CD14-positive monocyte (primary cell): ENCODE measurements at regions not wholly inside any gene's neighbourhood (a gene's known extent, or its start where the extent isn't known, plus 50 kb on each side); places are given as distances from the start of the nearest gene placed in this dataset.

Experiments used
- DNase-seq, 3 donors: peaks; one replicate each; pipeline ENCODE4 v3.0.0-alpha.2; 2011 to 2022
- H2AFZ ChIP-seq: 2 replicates; pipeline ENCODE4 v1.6.0; 2012; ENCODE audit warnings: mild to moderate bottlenecking, low read depth, low read length, inconsistent platforms; ENCODE audit not compliant: insufficient read depth, poor library complexity, severe bottlenecking
- H3K27ac ChIP-seq, 2 donors: 1 replicate in 1 of 2; 2 replicates in 1 of 2; pipeline ENCODE4 v1.5.1; 2012 to 2013; ENCODE audit warnings: low read length in 2 of 2, control low read depth in 1 of 2, inconsistent platforms in 1 of 2, low read depth in 1 of 2, mild to moderate bottlenecking in 1 of 2
- H3K27me3 ChIP-seq, 2 donors: one replicate each; pipeline versions ENCODE4 v1.6.0 to v1.6.1; 2011 to 2013; ENCODE audit warnings: low read length in 2 of 2; ENCODE audit not compliant: control insufficient read depth in 2 of 2, insufficient read depth in 2 of 2
- H3K36me3 ChIP-seq, 2 donors: replicated peaks in 1 of 2; 1 replicate in 1 of 2; 2 replicates in 1 of 2; pipeline versions ENCODE4 v1.5.1 to v1.6.1; 2012 to 2013; ENCODE audit warnings: low read length in 2 of 2, control low read depth in 1 of 2, inconsistent platforms in 1 of 2, mild to moderate bottlenecking in 1 of 2; ENCODE audit not compliant: insufficient read depth in 2 of 2, control insufficient read depth in 1 of 2
- H3K4me1 ChIP-seq, 2 donors: 1 replicate in 1 of 2; 2 replicates in 1 of 2; pipeline versions ENCODE4 v1.5.1 to v1.6.1; 2012 to 2013; ENCODE audit warnings: low read length in 2 of 2, control low read depth in 1 of 2, inconsistent platforms in 1 of 2, mild to moderate bottlenecking in 1 of 2, moderate library complexity in 1 of 2; ENCODE audit not compliant: insufficient read depth in 2 of 2, control insufficient read depth in 1 of 2
- H3K4me2 ChIP-seq: replicated peaks from 2 replicates; pipeline ENCODE3; 2012; ENCODE audit warnings: low read length, moderate library complexity, mild to moderate bottlenecking; ENCODE audit not compliant: poor library complexity, severe bottlenecking; ENCODE audit errors: extremely low read depth
- H3K4me3 ChIP-seq, 3 experiments: fragments of 200-600 bp in 1 of 3; sonication (generic) in 1 of 3; replicated peaks in 1 of 3; 1 replicate in 2 of 3; 2 replicates in 1 of 3; pipeline ENCODE4 v1.5.1; 2011 to 2013; ENCODE audit warnings: low read length in 3 of 3, mild to moderate bottlenecking in 3 of 3, control low read depth in 2 of 3, low read depth in 2 of 3, inconsistent platforms in 1 of 3, moderate library complexity in 1 of 3
- H3K79me2 ChIP-seq: 2 replicates; pipeline ENCODE4 v1.6.0; 2012; ENCODE audit warnings: mild to moderate bottlenecking, control low read depth, inconsistent platforms, low read length, moderate library complexity; ENCODE audit not compliant: insufficient read depth
- H3K9ac ChIP-seq: 2 replicates; pipeline ENCODE4 v1.6.0; 2017; ENCODE audit warnings: low read length, mild to moderate bottlenecking; ENCODE audit not compliant: insufficient read depth, poor library complexity, severe bottlenecking
- H3K9me3 ChIP-seq, 2 donors: replicated peaks in 1 of 2; 1 replicate in 1 of 2; 2 replicates in 1 of 2; pipeline versions ENCODE4 v1.5.1 to v1.6.1; 2012 to 2013; ENCODE audit warnings: low read length in 2 of 2, control low read depth in 1 of 2; ENCODE audit not compliant: control insufficient read depth in 1 of 2, insufficient read depth in 1 of 2
- H4K20me1 ChIP-seq: 2 replicates; pipeline ENCODE4 v1.6.0; 2012; ENCODE audit warnings: mild to moderate bottlenecking, low read length, control low read depth, moderate library complexity; ENCODE audit not compliant: insufficient read depth
- H3K27ac Mint-ChIP-seq, 7 donors: one replicate each; pipeline ENCODE4 v1.8.0; 2020; ENCODE audit warnings: mild to moderate bottlenecking in 7 of 7, mixed read lengths in 7 of 7, moderate library complexity in 6 of 7, inconsistent platforms in 2 of 7
- H3K27me3 Mint-ChIP-seq, 3 donors: one replicate each; pipeline ENCODE4 v1.8.0; 2021 to 2022; ENCODE audit warnings: low read depth in 3 of 3, mild to moderate bottlenecking in 3 of 3, mixed read lengths in 3 of 3, moderate library complexity in 3 of 3, inconsistent platforms in 1 of 3
- H3K36me3 Mint-ChIP-seq, 2 donors: one replicate each; pipeline ENCODE4 v1.8.0; 2020; ENCODE audit warnings: mixed read lengths in 2 of 2, inconsistent platforms in 1 of 2, mild to moderate bottlenecking in 1 of 2
- H3K4me1 Mint-ChIP-seq: one replicate; pipeline ENCODE4 v1.8.0; 2020; ENCODE audit warnings: mild to moderate bottlenecking, mixed read lengths
- H3K4me3 Mint-ChIP-seq, 2 donors: one replicate each; pipeline ENCODE4 v1.8.0; 2020; ENCODE audit warnings: mild to moderate bottlenecking in 2 of 2, mixed read lengths in 2 of 2, moderate library complexity in 1 of 2
- H3K9me3 Mint-ChIP-seq, 7 donors: one replicate each; pipeline ENCODE4 v1.8.0; 2020 to 2022; ENCODE audit warnings: mixed read lengths in 7 of 7, mild to moderate bottlenecking in 6 of 7, moderate library complexity in 6 of 7, inconsistent platforms in 2 of 7
- CTCF ChIP-seq: fragments of 200-600 bp; IDR thresholded peaks from one replicate; pipeline ENCODE4 v1.8.0; 2022; ENCODE audit warnings: antibody characterized with exemption, mild to moderate bottlenecking
- WGBS: methylation state at CpG from one replicate; pipeline ENCODE4 v1.1.5; 2013; ENCODE audit warnings: missing lambda C conversion rate; ENCODE audit not compliant: insufficient coverage; 5-methylcytosine and 5-hydroxymethylcytosine counted together
- intact Hi-C, 2 donors: fragments of 100-400 bp; cut with micrococcal nuclease; formaldehyde crosslinking; loops; one replicate each; pipeline versions ENCODE4 v1.15.0 to v1.15.1; 2023

GRCh38 chr18:35818353-35818667 is 154.2 kb upstream of the RMP24 start:
- intact Hi-C loops = loop anchor here in 1 of 2 donors (10.0 kb wide), 1 partner anchor 784 kb away; no protein-coding TSS in a partner anchor
- H3K4me1 ChIP-seq = peaks cover 9 to 11% of the 10 kb centered on the region in 2 donors

GRCh38 chr18:35822413-35822812 is 150.1 kb upstream of the RMP24 start:
- TF ChIP-seq CTCF = no peak
- H3K4me2 ChIP-seq = no peak overlapping the region
- no peak overlapping the region for H3K4me3 ChIP-seq
- Mint-ChIP-seq H3K4me3 (peak overlapping the region in 1 of 2 donors; percentile 46), H3K27ac (peak overlapping the region in 5 of 7 donors; percentile 6 to 85 (median 74)), H3K9me3 (peaks cover 0 to 1% (median 0%) of the 10 kb centered on the region in 7 donors), H3K36me3 (no peaks in the 10 kb centered on the region), H3K4me1 (peaks cover 12% of the 10 kb centered on the region), H3K27me3 (peaks cover 0 to 3% (median 2%) of the 10 kb centered on the region in 3 donors)
- no peaks in the 10 kb centered on the region for H3K36me3 ChIP-seq
- DNase-seq = peak in 2 of 3 donors; percentile 27 to 45
- H3K27me3 ChIP-seq = no peaks in the 10 kb centered on the region
- H3K4me1 ChIP-seq = peaks cover 8 to 11% of the 10 kb centered on the region in 2 donors
- H3K79me2 ChIP-seq = no peaks in the 10 kb centered on the region
- no peaks in the 10 kb centered on the region for H3K9me3 ChIP-seq
- WGBS = no CpG with 5 or more reads among the region's 6 CpGs
- peak overlapping the region in 1 of 2 donors; percentile 47 for H3K27ac ChIP-seq
- no peak overlapping the region for H3K9ac ChIP-seq
- H2AFZ ChIP-seq = peak overlapping the region; percentile 37
- intact Hi-C loops = no loop called here
- H4K20me1 ChIP-seq = no peaks in the 10 kb centered on the region

More at GRCh38 chr18:35818353-35818667, 154.2 kb upstream of the RMP24 start:
- Histone ChIP-seq H3K9me3 (no peaks in the 10 kb centered on the region), H3K27ac (no peak overlapping the region), H3K4me3 (no peak overlapping the region), H2AFZ (no peak overlapping the region), H3K79me2 (no peaks in the 10 kb centered on the region), H3K4me2 (no peak overlapping the region), H3K27me3 (no peaks in the 10 kb centered on the region), H3K9ac (no peak overlapping the region), H3K36me3 (no peaks in the 10 kb centered on the region), H4K20me1 (no peaks in the 10 kb centered on the region)
- Mint-ChIP-seq H3K4me1 (peaks cover 15% of the 10 kb centered on the region), H3K36me3 (no peaks in the 10 kb centered on the region), H3K4me3 (no peak overlapping the region), H3K27ac (no peak overlapping the region), H3K27me3 (peaks cover 2 to 8% (median 3%) of the 10 kb centered on the region in 3 donors), H3K9me3 (peaks cover 0 to 2% (median 0%) of the 10 kb centered on the region in 7 donors)
- no peak for TF ChIP-seq CTCF
- DNase-seq = no peak
- 94% methylated on average over 9 of the region's 12 CpGs for WGBS
